ENCODE measurements at regions not wholly inside any gene's neighbourhood (a gene's known extent, or its start where the extent isn't known, plus 50 kb on each side); places are given as distances from the start of the nearest gene placed in this dataset.

GRCh38 chr4:62913065-62913464 is 1496.2 kb downstream of the TECRL start:
- TF ChIP-seq CTCF (conservative IDR thresholded peaks at IDR 0.05): no peak
- no peak for TF ChIP-seq ZFX (IDR thresholded peaks at IDR 0.05)

Data from C4-2B (cell line).